Body of pancreas (tissue), 4 donors: ENCODE measurements at regions not wholly inside any gene's neighbourhood (a gene's known extent, or its start where the extent isn't known, plus 50 kb on each side); places are given as distances from the start of the nearest gene placed in this dataset.

Experiments
- ATAC-seq: fragments of 150-250 bp; one replicate; pipeline ENCODE4 v1.9.1; 2016
- DNase-seq, 4 donors: peaks; one replicate each; pipeline ENCODE4 v3.0.0-alpha.2; 2019
- H3K27ac ChIP-seq, 4 donors: fragments of 200-600 bp; sonication (generic); 1 replicate in 3 of 4; 2 replicates in 1 of 4; pipeline versions ENCODE4 v1.5.1 to v1.6.1; 2016 to 2019; ENCODE audit warnings: mild to moderate bottlenecking in 1 of 4, mixed read lengths in 1 of 4, moderate library complexity in 1 of 4
- H3K27me3 ChIP-seq, 2 donors: fragments of 200-600 bp; sonication (generic); one replicate each; pipeline ENCODE4 v1.6.0; 2016; ENCODE audit warnings: mild to moderate bottlenecking in 1 of 2
- H3K36me3 ChIP-seq, 2 donors: fragments of 200-600 bp; sonication (generic); replicated peaks in 1 of 2; 2 replicates each; pipeline ENCODE4 v1.5.1; 2016; ENCODE audit warnings: low read depth in 2 of 2; ENCODE audit not compliant: insufficient read depth in 1 of 2
- H3K4me1 ChIP-seq: fragments of 200-600 bp; sonication (generic); one replicate; pipeline ENCODE4 v1.6.0; 2016
- H3K4me3 ChIP-seq, 2 donors: fragments of 200-600 bp; sonication (generic); 1 replicate in 1 of 2; 2 replicates in 1 of 2; pipeline ENCODE4 v1.5.1; 2016 to 2019
- H3K9me3 ChIP-seq, 3 donors: fragments of 200-600 bp; sonication (generic); 1 replicate in 2 of 3; 2 replicates in 1 of 3; pipeline ENCODE4 v1.5.1; 2016
- POLR2A ChIP-seq, 3 donors: fragments of 450-650 bp; IDR thresholded peaks; one replicate each; pipeline ENCODE4 v1.6.1; 2016; ENCODE audit warnings: antibody characterized with exemption in 3 of 3, mild to moderate bottlenecking in 2 of 3
- WGBS, 2 donors: methylation state at CpG; one replicate each; pipeline ENCODE4 v1.1.5; 2017; 5-methylcytosine and 5-hydroxymethylcytosine counted together
- intact Hi-C: fragments of 100-400 bp; cut with DNase I; formaldehyde crosslinking; loops from one replicate; pipeline ENCODE4 v1.15.1; 2023
- TF ChIP-seq, protein P1 (sequence below), 7 experiments: fragments of 450-650 bp in 4 of 7; fragments of 200-600 bp in 3 of 7; sonication (generic) in 3 of 7; IDR thresholded peaks; one replicate each; pipeline ENCODE4 v1.5.1; 2016 to 2019; ENCODE audit warnings: antibody characterized with exemption in 7 of 7

DNA sequence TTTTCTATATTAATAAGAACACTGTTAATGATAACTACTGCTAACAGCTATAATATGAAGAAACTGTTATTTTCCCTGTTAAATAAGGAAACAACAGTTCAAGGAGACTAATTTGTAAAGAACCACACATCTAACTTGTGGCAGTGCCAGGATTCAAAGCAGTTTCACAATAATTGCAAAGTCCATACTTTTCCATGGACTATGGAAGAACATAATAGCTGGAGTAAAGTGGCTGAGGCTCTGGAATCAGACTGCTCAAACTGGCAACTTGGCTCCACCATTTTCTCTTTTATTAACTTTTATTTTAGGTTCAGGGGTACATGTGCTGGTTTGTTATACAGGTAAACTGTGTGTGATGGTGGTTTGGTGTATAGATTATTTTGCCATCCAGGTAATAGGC lies 393.7 kb upstream of the CPEB2 start:
- ATAC-seq (no peak), DNase-seq (no peak)
- Histone ChIP-seq H3K36me3 (no peaks in the 10 kb centered on the region), H3K27ac (no peak overlapping the region), H3K4me1 (no peaks in the 10 kb centered on the region), H3K27me3 (no peaks in the 10 kb centered on the region), H3K9me3 (no peaks in the 10 kb centered on the region), H3K4me3 (no peak overlapping the region)
- TF ChIP-seq, protein P1, sequence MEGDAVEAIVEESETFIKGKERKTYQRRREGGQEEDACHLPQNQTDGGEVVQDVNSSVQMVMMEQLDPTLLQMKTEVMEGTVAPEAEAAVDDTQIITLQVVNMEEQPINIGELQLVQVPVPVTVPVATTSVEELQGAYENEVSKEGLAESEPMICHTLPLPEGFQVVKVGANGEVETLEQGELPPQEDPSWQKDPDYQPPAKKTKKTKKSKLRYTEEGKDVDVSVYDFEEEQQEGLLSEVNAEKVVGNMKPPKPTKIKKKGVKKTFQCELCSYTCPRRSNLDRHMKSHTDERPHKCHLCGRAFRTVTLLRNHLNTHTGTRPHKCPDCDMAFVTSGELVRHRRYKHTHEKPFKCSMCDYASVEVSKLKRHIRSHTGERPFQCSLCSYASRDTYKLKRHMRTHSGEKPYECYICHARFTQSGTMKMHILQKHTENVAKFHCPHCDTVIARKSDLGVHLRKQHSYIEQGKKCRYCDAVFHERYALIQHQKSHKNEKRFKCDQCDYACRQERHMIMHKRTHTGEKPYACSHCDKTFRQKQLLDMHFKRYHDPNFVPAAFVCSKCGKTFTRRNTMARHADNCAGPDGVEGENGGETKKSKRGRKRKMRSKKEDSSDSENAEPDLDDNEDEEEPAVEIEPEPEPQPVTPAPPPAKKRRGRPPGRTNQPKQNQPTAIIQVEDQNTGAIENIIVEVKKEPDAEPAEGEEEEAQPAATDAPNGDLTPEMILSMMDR (IDR thresholded peaks at IDR 0.05) = no peak
- TF ChIP-seq POLR2A (IDR thresholded peaks at IDR 0.05) = no peak
- intact Hi-C loops = no loop called here

GRCh38 chr4:14614840-14615239 lies 387.4 kb upstream of the CPEB2 start:
- intact Hi-C loops = no loop called here
- no peak for DNase-seq
- 50 to 53% methylated on average over 4 of the region's 4 CpGs for WGBS, 2 donors
- Histone ChIP-seq H3K9me3 (no peaks in the 10 kb centered on the region), H3K4me1 (no peaks in the 10 kb centered on the region), H3K4me3 (no peak overlapping the region), H3K27ac (no peak overlapping the region), H3K27me3 (no peaks in the 10 kb centered on the region), H3K36me3 (no peaks in the 10 kb centered on the region)
- no peak for TF ChIP-seq POLR2A (IDR thresholded peaks at IDR 0.05)
- TF ChIP-seq, protein P1 (IDR thresholded peaks at IDR 0.05) = no peak
- ATAC-seq = no peak

- 68 to 77% methylated on average over 3 of the region's 3 CpGs for WGBS, 2 donors
- intact Hi-C loops = no loop called here
- ATAC-seq = no peak
- Histone ChIP-seq H3K27me3 (no peaks in the 10 kb centered on the region), H3K4me3 (no peak overlapping the region), H3K9me3 (no peaks in the 10 kb centered on the region), H3K4me1 (no peaks in the 10 kb centered on the region), H3K27ac (no peak overlapping the region), H3K36me3 (no peaks in the 10 kb centered on the region)
- no peak for DNase-seq
- TF ChIP-seq POLR2A (IDR thresholded peaks at IDR 0.05) = no peak
- TF ChIP-seq, protein P1 (IDR thresholded peaks at IDR 0.05) = no peak
These were observed 386.6 kb upstream of the CPEB2 start for GRCh38 chr4:14615671-14616070.

- Histone ChIP-seq H3K36me3 (no peaks in the 10 kb centered on the region), H3K4me3 (no peak overlapping the region), H3K4me1 (no peaks in the 10 kb centered on the region), H3K27ac (no peak overlapping the region), H3K9me3 (no peaks in the 10 kb centered on the region), H3K27me3 (no peaks in the 10 kb centered on the region)
- ATAC-seq = no peak
- no peak for TF ChIP-seq POLR2A (IDR thresholded peaks at IDR 0.05)
- TF ChIP-seq, protein P1 (IDR thresholded peaks at IDR 0.05) = no peak
- no peak for DNase-seq
- intact Hi-C loops = no loop called here
- 68 to 97% methylated on average over 1 of the region's 1 CpG for WGBS, 2 donors
These were observed 381.6 kb upstream of the CPEB2 start for GRCh38 chr4:14620567-14621141.

- 69 to 77% methylated on average over 7 of the region's 7 CpGs for WGBS, 2 donors
- intact Hi-C loops = no loop called here
These were observed 380.4 kb upstream of the CPEB2 start for GRCh38 chr4:14621731-14622463.

More at GRCh38 chr4:14621731-14622463, 380.4 kb upstream of the CPEB2 start:
- Histone ChIP-seq H3K9me3 (no peaks in the 10 kb centered on the region), H3K27me3 (no peaks in the 10 kb centered on the region), H3K36me3 (no peaks in the 10 kb centered on the region), H3K4me3 (no peak overlapping the region), H3K4me1 (no peaks in the 10 kb centered on the region), H3K27ac (no peak overlapping the region)
- DNase-seq (no peak), ATAC-seq (no peak)
- TF ChIP-seq POLR2A (IDR thresholded peaks at IDR 0.05) = no peak
- TF ChIP-seq, protein P1 (IDR thresholded peaks at IDR 0.05) = no peak
